ENCODE measurements at regions not wholly inside any gene's neighbourhood (a gene's known extent, or its start where the extent isn't known, plus 50 kb on each side); places are given as distances from the start of the nearest gene placed in this dataset.

DNA sequence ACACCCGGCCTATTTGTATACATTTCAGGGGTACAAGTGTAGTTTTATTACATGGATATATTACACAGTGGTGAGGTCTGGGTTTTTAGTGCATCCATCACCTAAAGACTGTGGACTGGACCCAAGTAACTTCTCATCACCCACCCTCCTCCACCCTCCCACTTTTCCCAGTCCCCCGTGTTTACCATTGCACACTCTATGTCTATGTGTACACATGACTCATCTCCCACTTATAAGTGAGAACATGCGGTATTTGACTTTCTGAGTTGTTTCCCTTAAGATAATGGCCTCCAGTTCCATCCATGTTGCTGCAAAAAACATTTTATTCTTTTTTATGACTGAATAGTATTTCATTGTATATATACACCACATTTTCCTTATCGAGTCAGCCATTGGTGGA, 98.9 kb upstream of the WAC start (continued):
- TF ChIP-seq, protein P1, sequence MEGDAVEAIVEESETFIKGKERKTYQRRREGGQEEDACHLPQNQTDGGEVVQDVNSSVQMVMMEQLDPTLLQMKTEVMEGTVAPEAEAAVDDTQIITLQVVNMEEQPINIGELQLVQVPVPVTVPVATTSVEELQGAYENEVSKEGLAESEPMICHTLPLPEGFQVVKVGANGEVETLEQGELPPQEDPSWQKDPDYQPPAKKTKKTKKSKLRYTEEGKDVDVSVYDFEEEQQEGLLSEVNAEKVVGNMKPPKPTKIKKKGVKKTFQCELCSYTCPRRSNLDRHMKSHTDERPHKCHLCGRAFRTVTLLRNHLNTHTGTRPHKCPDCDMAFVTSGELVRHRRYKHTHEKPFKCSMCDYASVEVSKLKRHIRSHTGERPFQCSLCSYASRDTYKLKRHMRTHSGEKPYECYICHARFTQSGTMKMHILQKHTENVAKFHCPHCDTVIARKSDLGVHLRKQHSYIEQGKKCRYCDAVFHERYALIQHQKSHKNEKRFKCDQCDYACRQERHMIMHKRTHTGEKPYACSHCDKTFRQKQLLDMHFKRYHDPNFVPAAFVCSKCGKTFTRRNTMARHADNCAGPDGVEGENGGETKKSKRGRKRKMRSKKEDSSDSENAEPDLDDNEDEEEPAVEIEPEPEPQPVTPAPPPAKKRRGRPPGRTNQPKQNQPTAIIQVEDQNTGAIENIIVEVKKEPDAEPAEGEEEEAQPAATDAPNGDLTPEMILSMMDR (IDR thresholded peaks at IDR 0.05 in 2 of 3, conservative IDR thresholded peaks at IDR 0.05 in 1 of 3; ENCODE audit: borderline replicate concordance in 1 of 3, insufficient read depth in 1 of 3, low read depth in 2 of 3, low read length in 2 of 3), result no peak
- TF ChIP-seq EZH2 (IDR thresholded peaks at IDR 0.05) (no peak), ZNF274 (IDR thresholded peaks at IDR 0.05; ENCODE audit: low read depth, low read length) (no peak), JUND (IDR thresholded peaks at IDR 0.05) (no peak), TCF7L2 (IDR thresholded peaks at IDR 0.05; ENCODE audit: borderline replicate concordance, extremely low read depth, insufficient read depth, insufficient read length) (no peak), POLR2A (IDR thresholded peaks at IDR 0.05; ENCODE audit: borderline replicate concordance, extremely low read depth, insufficient read depth, insufficient read length) (no peak)
- TF ChIP-seq, protein P2, sequence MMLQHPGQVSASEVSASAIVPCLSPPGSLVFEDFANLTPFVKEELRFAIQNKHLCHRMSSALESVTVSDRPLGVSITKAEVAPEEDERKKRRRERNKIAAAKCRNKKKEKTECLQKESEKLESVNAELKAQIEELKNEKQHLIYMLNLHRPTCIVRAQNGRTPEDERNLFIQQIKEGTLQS (IDR thresholded peaks at IDR 0.05), result no peak

DNA sequence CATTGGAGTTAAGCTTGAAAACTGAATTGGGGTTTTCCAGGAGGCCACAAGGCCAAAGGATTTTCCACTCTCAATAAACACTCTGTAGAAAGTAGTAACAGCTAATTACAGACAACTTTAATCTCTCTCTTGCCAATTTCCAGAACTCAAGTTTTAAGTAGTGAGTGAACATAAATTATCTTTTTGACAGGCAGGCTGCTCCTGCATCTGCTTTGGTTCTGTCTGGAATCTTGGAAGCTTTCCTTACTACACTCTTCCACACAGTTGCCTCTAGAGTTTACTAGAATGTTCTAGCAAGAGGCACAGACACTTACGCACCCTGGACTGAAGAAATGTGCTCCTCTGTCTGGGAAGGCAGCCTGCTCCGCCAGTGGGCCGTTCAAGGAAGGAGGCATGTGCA, 90.5 kb upstream of the WAC start:
- ATAC-seq (no peak), DNase-seq (ENCODE audit: low read depth, low spot score) (no peak)
- Histone ChIP-seq H3K4me2 (ENCODE audit: low read length) (no peak overlapping the region), H3K9me3 (ENCODE audit: control insufficient read depth in 1 of 2, insufficient read depth in 1 of 2, low read depth in 1 of 2, low read length in 2 of 2) (no peaks in the 10 kb centered on the region), H3K36me3 (ENCODE audit: control insufficient read depth in 1 of 2, insufficient read depth in 2 of 2, low read length in 2 of 2) (no peaks in the 10 kb centered on the region), H2AFZ (ENCODE audit: low read depth, low read length, poor library complexity, severe bottlenecking) (no peak overlapping the region), H3K4me3 (replicated peaks in 1 of 2; ENCODE audit: low read depth in 1 of 2, low read length in 2 of 2) (no peak overlapping the region), H3K79me2 (ENCODE audit: insufficient read depth, low read length) (no peaks in the 10 kb centered on the region), H3K9ac (ENCODE audit: low read length) (no peak overlapping the region), H3K27me3 (ENCODE audit: insufficient read depth, low read length) (no peaks in the 10 kb centered on the region), H3K4me1 (ENCODE audit: control insufficient read depth in 1 of 2, insufficient read depth in 2 of 2, low read length in 2 of 2) (no peaks in the 10 kb centered on the region), H4K20me1 (ENCODE audit: insufficient read depth) (no peaks in the 10 kb centered on the region), H3K27ac (ENCODE audit: low read depth, low read length) (no peak overlapping the region), H3K9me2 (ENCODE audit: insufficient read depth) (no peaks in the 10 kb centered on the region)
- ChIA-PET POLR2A (interaction anchor here (1.1 kb wide), 1 partner anchor 8 kb away, joined by 3 read pairs; no protein-coding TSS in a partner anchor), RAD21 (ENCODE audit: low non-redundant PET in 1 of 2, low total read pairs in 2 of 2, uncharacterized antibody in 2 of 2, unreplicated experiment in 2 of 2) (no interaction called here), CTCF (no interaction called here)
- TF ChIP-seq FOSL1 (IDR thresholded peaks at IDR 0.05; ENCODE audit: low read depth) (no peak), SP1 (IDR thresholded peaks at IDR 0.05; ENCODE audit: low read depth) (no peak), ZNF274 (IDR thresholded peaks at IDR 0.05; ENCODE audit: low read depth, low read length) (no peak), RAD21 (IDR thresholded peaks at IDR 0.05; ENCODE audit: low read depth) (no peak), CEBPB (IDR thresholded peaks at IDR 0.05; ENCODE audit: low read depth) (no peak), ELF1 (IDR thresholded peaks at IDR 0.05; ENCODE audit: borderline replicate concordance, low read depth) (no peak), REST (IDR thresholded peaks at IDR 0.05; ENCODE audit: low read depth) (no peak), SIN3A (IDR thresholded peaks at IDR 0.05; ENCODE audit: low read depth) (no peak), CBX3 (IDR thresholded peaks at IDR 0.05; ENCODE audit: low read depth) (no peak), POLR2AphosphoS5 (IDR thresholded peaks at IDR 0.05; ENCODE audit: low read depth, low read length) (no peak), TCF7L2 (IDR thresholded peaks at IDR 0.05; ENCODE audit: borderline replicate concordance, extremely low read depth, insufficient read depth, insufficient read length) (no peak), ZFX (IDR thresholded peaks at IDR 0.05) (no peak)
- TF ChIP-seq, protein P1 (IDR thresholded peaks at IDR 0.05 in 2 of 3, conservative IDR thresholded peaks at IDR 0.05 in 1 of 3; ENCODE audit: borderline replicate concordance in 1 of 3, insufficient read depth in 1 of 3, low read depth in 2 of 3, low read length in 2 of 3), result no peak
- intact Hi-C loops (cut with micrococcal nuclease), result no loop called here
- BruUV-seq (replicated peaks), result no TSS peak
